ENCODE measurements at regions not wholly inside any gene's neighbourhood (a gene's known extent, or its start where the extent isn't known, plus 50 kb on each side); places are given as distances from the start of the nearest gene placed in this dataset.

DNA sequence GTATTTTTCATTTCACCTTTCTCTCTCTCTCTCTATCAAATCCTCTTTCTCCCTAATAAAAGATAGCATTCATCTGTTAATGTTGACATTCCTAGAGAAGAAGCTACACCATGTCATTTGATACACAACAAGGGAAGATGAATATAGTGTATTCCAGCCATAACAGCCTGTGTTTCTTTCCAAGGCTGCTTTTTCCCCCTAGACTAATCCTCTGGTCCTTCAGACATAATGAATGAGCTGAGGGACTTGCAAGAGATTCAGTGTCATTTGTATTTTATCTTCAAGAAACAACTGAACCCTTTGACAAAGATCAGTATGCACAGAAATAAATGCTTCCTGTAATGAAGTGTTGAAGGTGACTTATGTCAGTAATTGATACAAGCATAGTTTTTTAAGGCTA, 284.0 kb upstream of the NXPH2 start:
- TF ChIP-seq, protein P1, sequence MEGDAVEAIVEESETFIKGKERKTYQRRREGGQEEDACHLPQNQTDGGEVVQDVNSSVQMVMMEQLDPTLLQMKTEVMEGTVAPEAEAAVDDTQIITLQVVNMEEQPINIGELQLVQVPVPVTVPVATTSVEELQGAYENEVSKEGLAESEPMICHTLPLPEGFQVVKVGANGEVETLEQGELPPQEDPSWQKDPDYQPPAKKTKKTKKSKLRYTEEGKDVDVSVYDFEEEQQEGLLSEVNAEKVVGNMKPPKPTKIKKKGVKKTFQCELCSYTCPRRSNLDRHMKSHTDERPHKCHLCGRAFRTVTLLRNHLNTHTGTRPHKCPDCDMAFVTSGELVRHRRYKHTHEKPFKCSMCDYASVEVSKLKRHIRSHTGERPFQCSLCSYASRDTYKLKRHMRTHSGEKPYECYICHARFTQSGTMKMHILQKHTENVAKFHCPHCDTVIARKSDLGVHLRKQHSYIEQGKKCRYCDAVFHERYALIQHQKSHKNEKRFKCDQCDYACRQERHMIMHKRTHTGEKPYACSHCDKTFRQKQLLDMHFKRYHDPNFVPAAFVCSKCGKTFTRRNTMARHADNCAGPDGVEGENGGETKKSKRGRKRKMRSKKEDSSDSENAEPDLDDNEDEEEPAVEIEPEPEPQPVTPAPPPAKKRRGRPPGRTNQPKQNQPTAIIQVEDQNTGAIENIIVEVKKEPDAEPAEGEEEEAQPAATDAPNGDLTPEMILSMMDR (IDR thresholded peaks at IDR 0.05; ENCODE audit: low read depth, low read length): no peak
- no peak for TF ChIP-seq MAX (IDR thresholded peaks at IDR 0.05; ENCODE audit: low read depth, low read length)
- TF ChIP-seq POLR2A (IDR thresholded peaks at IDR 0.05; ENCODE audit: extremely low read depth, insufficient read length): no peak
- no peak for TF ChIP-seq MYC (IDR thresholded peaks at IDR 0.05; ENCODE audit: low read depth, low read length)

All from NB4 (cell line).